Vagina (tissue), 2 donors: ENCODE measurements at regions not wholly inside any gene's neighbourhood (a gene's known extent, or its start where the extent isn't known, plus 50 kb on each side); places are given as distances from the start of the nearest gene placed in this dataset.

ENCODE experiments used
- DNase-seq, 2 donors: peaks; one replicate each; pipeline ENCODE4 v3.0.0-alpha.2; 2017; ENCODE audit errors: extremely low spot score in 2 of 2
- H3K27ac ChIP-seq: fragments of 200-600 bp; sonication (generic); one replicate; pipeline ENCODE4 v1.5.1; 2019
- H3K27me3 ChIP-seq: fragments of 200-600 bp; sonication (generic); one replicate; pipeline ENCODE4 v1.5.1; 2019
- H3K36me3 ChIP-seq, 2 donors: fragments of 200-600 bp; sonication (generic); one replicate each; pipeline ENCODE4 v1.5.1; 2017 to 2019
- H3K4me1 ChIP-seq: fragments of 200-600 bp; sonication (generic); one replicate; pipeline ENCODE4 v1.5.1; 2019
- H3K4me3 ChIP-seq, 2 donors: fragments of 200-600 bp; sonication (generic); 1 replicate in 1 of 2; 2 replicates in 1 of 2; pipeline ENCODE4 v1.5.1; 2016 to 2019
- H3K9me3 ChIP-seq: fragments of 200-600 bp; sonication (generic); one replicate; pipeline ENCODE4 v1.5.1; 2019
- CTCF ChIP-seq, 3 experiments: fragments of 450-650 bp in 2 of 3; fragments of 200-600 bp in 1 of 3; sonication (generic) in 1 of 3; IDR thresholded peaks; one replicate each; pipeline ENCODE4 v1.5.1; 2017 to 2019; ENCODE audit warnings: antibody characterized with exemption in 3 of 3, mild to moderate bottlenecking in 2 of 3, moderate library complexity in 2 of 3
- POLR2A ChIP-seq, 2 donors: fragments of 450-650 bp; IDR thresholded peaks; one replicate each; pipeline ENCODE4 v1.6.1; 2017; ENCODE audit warnings: antibody characterized with exemption in 2 of 2, mild to moderate bottlenecking in 2 of 2, moderate library complexity in 2 of 2
- POLR2AphosphoS5 ChIP-seq, 2 donors: sonication (generic); formaldehyde crosslinking; IDR thresholded peaks; one replicate each; pipeline ENCODE4 v1.9.0; 2017; ENCODE audit warnings: antibody characterized with exemption in 2 of 2, mild to moderate bottlenecking in 2 of 2, low read depth in 1 of 2; ENCODE audit not compliant: insufficient read depth in 1 of 2
- intact Hi-C: fragments of 100-400 bp; cut with DNase I; formaldehyde crosslinking; loops from one replicate; pipeline ENCODE4 v1.15.1; 2023

GRCh38 chr13:44309794-44310757, 63.5 kb upstream of the SERP2 start:
- Histone ChIP-seq H3K9me3 (no peaks in the 10 kb centered on the region), H3K4me1 (peaks cover 81% of the 10 kb centered on the region), H3K27ac (peak overlapping the region; percentile 44), H3K4me3 (no peak overlapping the region), H3K27me3 (no peaks in the 10 kb centered on the region), H3K36me3 (no peaks in the 10 kb centered on the region)
- intact Hi-C loops, result no loop called here
- TF ChIP-seq POLR2AphosphoS5 (IDR thresholded peaks at IDR 0.05; ENCODE audit: insufficient read depth in 1 of 2, low read depth in 1 of 2), result peak in 1 of 2 donors; percentile 39
- no peak for TF ChIP-seq CTCF (IDR thresholded peaks at IDR 0.05)
- DNase-seq, result peak; percentile 64 to 84

DNA sequence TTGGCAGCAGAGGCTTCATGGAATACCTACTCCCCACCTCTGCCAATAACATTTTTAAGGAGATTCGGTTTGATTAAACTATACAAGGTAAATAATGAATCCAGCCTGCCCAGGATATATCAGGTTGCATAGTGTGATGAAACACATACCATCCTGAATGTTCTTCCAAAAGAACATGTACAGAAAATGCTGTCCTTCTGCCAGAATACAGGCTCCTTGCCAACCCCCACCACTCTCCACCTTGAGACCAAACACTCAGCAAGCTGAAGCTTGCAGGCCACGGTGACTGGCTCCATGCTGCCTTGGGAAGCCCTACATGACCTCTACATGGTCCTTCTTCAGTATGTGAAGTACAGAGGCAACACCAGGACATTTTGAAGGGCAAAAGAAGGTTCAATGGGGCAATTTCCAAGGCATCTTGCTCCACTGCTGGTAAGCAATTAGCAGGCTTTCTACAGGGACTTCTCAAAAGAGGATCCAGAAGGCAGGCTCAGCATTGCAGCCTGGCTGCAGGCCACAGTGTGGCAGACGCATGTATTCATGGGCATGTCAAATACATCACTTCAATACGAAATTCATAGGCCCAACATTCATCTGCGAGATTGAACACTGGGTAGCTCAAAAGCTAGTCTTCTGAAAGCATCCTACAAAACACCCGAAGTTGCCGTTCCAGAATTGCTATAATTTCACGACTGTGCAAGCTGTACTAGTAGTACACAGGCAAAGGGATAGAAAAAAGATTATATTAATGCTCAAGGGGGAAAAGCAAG, 62.4 kb upstream of the SERP2 start:
- DNase-seq, result peak; percentile 84 to 88
- peak overlapping the region; percentile 44 for H3K27ac ChIP-seq
- intact Hi-C loops, result no loop called here
- H3K4me1 ChIP-seq, result peaks cover 70% of the 10 kb centered on the region
- TF ChIP-seq POLR2AphosphoS5 (IDR thresholded peaks at IDR 0.05; ENCODE audit: insufficient read depth in 1 of 2, low read depth in 1 of 2) (peak in 1 of 2 donors; percentile 64), CTCF (IDR thresholded peaks at IDR 0.05) (no peak)
- H3K4me3 ChIP-seq, result no peak overlapping the region
- H3K36me3 ChIP-seq, result no peaks in the 10 kb centered on the region
- no peaks in the 10 kb centered on the region for H3K9me3 ChIP-seq
- H3K27me3 ChIP-seq, result no peaks in the 10 kb centered on the region

DNA sequence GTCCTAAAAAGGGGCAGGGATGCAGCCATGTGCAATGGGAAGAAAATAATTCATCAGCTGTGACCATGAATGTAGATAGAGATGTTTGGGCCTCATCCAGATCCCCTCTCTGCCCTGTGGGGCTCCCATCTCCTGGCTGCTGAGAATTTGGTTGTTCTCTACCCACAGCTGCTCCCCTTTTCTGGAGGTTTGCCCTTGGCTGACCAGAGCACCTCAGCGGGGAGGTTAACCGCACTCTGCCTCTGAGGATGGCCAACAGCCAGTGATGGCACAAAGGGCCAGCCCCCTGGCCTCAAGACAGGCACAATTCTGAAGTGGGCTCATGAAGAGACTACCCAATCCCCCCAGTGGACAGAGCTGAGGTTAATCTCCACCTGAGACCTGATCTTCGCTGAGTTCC, 61.5 kb upstream of the SERP2 start:
- Histone ChIP-seq H3K36me3 (no peaks in the 10 kb centered on the region), H3K4me3 (no peak overlapping the region), H3K27me3 (no peaks in the 10 kb centered on the region), H3K9me3 (no peaks in the 10 kb centered on the region), H3K4me1 (peaks cover 61% of the 10 kb centered on the region), H3K27ac (no peak overlapping the region)
- DNase-seq, result peak in 1 of 2 donors; percentile 84
- no peak for TF ChIP-seq CTCF (IDR thresholded peaks at IDR 0.05)
- no peak for TF ChIP-seq POLR2A (IDR thresholded peaks at IDR 0.05)
- no peak for TF ChIP-seq POLR2AphosphoS5 (IDR thresholded peaks at IDR 0.05; ENCODE audit: insufficient read depth in 1 of 2, low read depth in 1 of 2)
- intact Hi-C loops, result no loop called here

- intact Hi-C loops, result no loop called here
- peak overlapping the region; percentile 17 for H3K27ac ChIP-seq
- TF ChIP-seq CTCF (IDR thresholded peaks at IDR 0.05) (no peak), POLR2AphosphoS5 (IDR thresholded peaks at IDR 0.05; ENCODE audit: insufficient read depth in 1 of 2, low read depth in 1 of 2) (peak in 1 of 2 donors; percentile 17)
- DNase-seq, result peak in 1 of 2 donors; percentile 32
- H3K36me3 ChIP-seq, result no peaks in the 10 kb centered on the region
- H3K4me3 ChIP-seq, result no peak overlapping the region
- H3K9me3 ChIP-seq, result no peaks in the 10 kb centered on the region
- peaks cover 52% of the 10 kb centered on the region for H3K4me1 ChIP-seq
- no peaks in the 10 kb centered on the region for H3K27me3 ChIP-seq
Measured at GRCh38 chr13:44312834-44313551, 60.6 kb upstream of the SERP2 start.
